Esophagus squamous epithelium (tissue), 5 donors: ENCODE measurements at regions not wholly inside any gene's neighbourhood (a gene's known extent, or its start where the extent isn't known, plus 50 kb on each side); places are given as distances from the start of the nearest gene placed in this dataset.
A peak's percentile ranks its signal among the peaks of the same experiment; 100 is the strongest.

ENCODE experiments used
- DNase-seq: peaks from one replicate; lab custom pipeline; 2025; lab: John Stamatoyannopoulos, UW
- H3K27ac ChIP-seq, 4 donors: fragments of 200-600 bp; sonication (generic); one replicate each; pipeline ENCODE4 v1.5.1; 2016 to 2019; ENCODE audit warnings: mild to moderate bottlenecking in 1 of 4
- H3K27me3 ChIP-seq, 4 donors: fragments of 200-600 bp; sonication (generic); 1 replicate in 3 of 4; 2 replicates in 1 of 4; pipeline versions ENCODE4 v1.5.1 to v1.6.0; 2017 to 2021; ENCODE audit warnings: antibody characterized with exemption in 1 of 4
- H3K36me3 ChIP-seq, 3 donors: fragments of 200-600 bp; sonication (generic); one replicate each; pipeline ENCODE4 v1.5.1; 2016 to 2019
- H3K4me1 ChIP-seq, 3 donors: fragments of 200-600 bp; sonication (generic); one replicate each; pipeline ENCODE4 v1.5.1; 2017 to 2019
- H3K4me3 ChIP-seq, 4 donors: fragments of 200-600 bp; sonication (generic); 1 replicate in 3 of 4; 2 replicates in 1 of 4; pipeline ENCODE4 v1.5.1; 2016 to 2019; ENCODE audit warnings: mild to moderate bottlenecking in 2 of 4, moderate library complexity in 1 of 4
- H3K9me3 ChIP-seq, 3 donors: fragments of 200-600 bp; sonication (generic); one replicate each; pipeline ENCODE4 v1.5.1; 2016 to 2019
- POLR2A ChIP-seq, 4 donors: fragments of 450-650 bp; IDR thresholded peaks; one replicate each; pipeline ENCODE4 v1.6.1; 2017; ENCODE audit warnings: antibody characterized with exemption in 4 of 4, mild to moderate bottlenecking in 4 of 4, moderate library complexity in 3 of 4
- WGBS, 2 donors: methylation state at CpG; one replicate each; pipeline ENCODE4 v1.1.5; 2018; 5-methylcytosine and 5-hydroxymethylcytosine counted together
- intact Hi-C: fragments of 100-400 bp; cut with DNase I; formaldehyde crosslinking; loops from one replicate; pipeline ENCODE4 v1.15.0; 2022
- TF ChIP-seq, protein P1 (sequence below), 6 experiments: fragments of 450-650 bp in 4 of 6; fragments of 200-600 bp in 2 of 6; sonication (generic) in 2 of 6; IDR thresholded peaks; one replicate each; pipeline ENCODE4 v1.5.1; 2016 to 2019; ENCODE audit warnings: antibody characterized with exemption in 6 of 6, mild to moderate bottlenecking in 4 of 6, moderate library complexity in 4 of 6
- donor health status: DM: yes; HTN: yes; CAD: no.

DNA sequence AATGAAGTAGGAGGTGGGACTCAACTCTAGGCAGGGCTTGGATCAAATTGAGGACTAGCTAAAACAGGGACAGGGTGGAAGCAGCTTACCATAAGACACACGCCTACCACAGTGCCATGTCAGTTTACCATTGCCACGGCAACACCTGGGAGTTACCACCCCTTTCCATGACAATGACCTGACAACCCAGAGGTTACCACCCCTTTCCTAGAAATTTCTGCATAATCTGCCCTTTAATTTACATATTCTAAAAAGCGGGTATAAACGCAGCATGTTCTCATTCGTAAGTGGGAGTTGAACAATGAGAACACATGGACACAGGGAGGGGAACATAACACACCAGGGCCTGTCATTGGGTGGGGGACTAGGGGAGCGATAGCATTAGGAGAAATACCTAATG is 72.7 kb downstream of the GCC1 start:
- no peaks in the 10 kb centered on the region for H3K36me3 ChIP-seq
- peaks cover 0 to 4% (median 0%) of the 10 kb centered on the region in 4 donors for H3K27me3 ChIP-seq
- H3K27ac ChIP-seq, result no peak overlapping the region
- no peak overlapping the region for H3K4me3 ChIP-seq
- 67% methylated on average over 6 of the region's 6 CpGs for WGBS, 2 donors
- intact Hi-C loops, result no loop called here
- no peaks in the 10 kb centered on the region for H3K4me1 ChIP-seq
- no peaks in the 10 kb centered on the region for H3K9me3 ChIP-seq
- DNase-seq, result no peak
- TF ChIP-seq POLR2A (IDR thresholded peaks at IDR 0.05), result no peak
- TF ChIP-seq, protein P1, sequence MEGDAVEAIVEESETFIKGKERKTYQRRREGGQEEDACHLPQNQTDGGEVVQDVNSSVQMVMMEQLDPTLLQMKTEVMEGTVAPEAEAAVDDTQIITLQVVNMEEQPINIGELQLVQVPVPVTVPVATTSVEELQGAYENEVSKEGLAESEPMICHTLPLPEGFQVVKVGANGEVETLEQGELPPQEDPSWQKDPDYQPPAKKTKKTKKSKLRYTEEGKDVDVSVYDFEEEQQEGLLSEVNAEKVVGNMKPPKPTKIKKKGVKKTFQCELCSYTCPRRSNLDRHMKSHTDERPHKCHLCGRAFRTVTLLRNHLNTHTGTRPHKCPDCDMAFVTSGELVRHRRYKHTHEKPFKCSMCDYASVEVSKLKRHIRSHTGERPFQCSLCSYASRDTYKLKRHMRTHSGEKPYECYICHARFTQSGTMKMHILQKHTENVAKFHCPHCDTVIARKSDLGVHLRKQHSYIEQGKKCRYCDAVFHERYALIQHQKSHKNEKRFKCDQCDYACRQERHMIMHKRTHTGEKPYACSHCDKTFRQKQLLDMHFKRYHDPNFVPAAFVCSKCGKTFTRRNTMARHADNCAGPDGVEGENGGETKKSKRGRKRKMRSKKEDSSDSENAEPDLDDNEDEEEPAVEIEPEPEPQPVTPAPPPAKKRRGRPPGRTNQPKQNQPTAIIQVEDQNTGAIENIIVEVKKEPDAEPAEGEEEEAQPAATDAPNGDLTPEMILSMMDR (IDR thresholded peaks at IDR 0.05), result no peak

DNA sequence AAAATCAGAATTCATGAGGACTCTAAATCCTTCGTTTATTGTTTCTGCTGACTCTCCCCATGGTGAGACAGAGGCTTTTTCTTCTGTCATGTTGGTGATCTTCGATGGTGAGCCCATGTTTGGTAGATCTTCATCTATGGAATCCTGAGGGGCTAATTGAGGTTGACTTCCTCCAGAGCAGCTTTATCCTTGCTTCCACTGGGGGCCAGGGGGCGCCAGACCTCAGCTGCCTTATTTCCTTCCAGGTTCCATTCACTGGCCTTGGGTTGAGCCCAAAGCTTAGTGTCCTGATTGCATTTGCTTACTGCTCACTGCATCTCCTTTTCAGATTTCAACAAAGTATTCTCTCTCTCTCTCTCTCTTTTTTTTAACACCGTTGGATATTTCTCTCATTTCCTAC is 80.7 kb downstream of the GCC1 start:
- WGBS, 2 donors, result 28 to 30% methylated on average over 3 to 4 of the region's 4 CpGs
- DNase-seq, result no peak
- Histone ChIP-seq H3K36me3 (no peaks in the 10 kb centered on the region), H3K4me1 (no peaks in the 10 kb centered on the region), H3K27ac (no peak overlapping the region), H3K27me3 (peaks cover 0 to 4% (median 0%) of the 10 kb centered on the region in 4 donors), H3K4me3 (no peak overlapping the region), H3K9me3 (no peaks in the 10 kb centered on the region)
- intact Hi-C loops, result no loop called here
- TF ChIP-seq POLR2A (IDR thresholded peaks at IDR 0.05), result no peak
- TF ChIP-seq, protein P1 (IDR thresholded peaks at IDR 0.05), result peak in 2 of 6 experiments; percentile 6 to 18

DNA sequence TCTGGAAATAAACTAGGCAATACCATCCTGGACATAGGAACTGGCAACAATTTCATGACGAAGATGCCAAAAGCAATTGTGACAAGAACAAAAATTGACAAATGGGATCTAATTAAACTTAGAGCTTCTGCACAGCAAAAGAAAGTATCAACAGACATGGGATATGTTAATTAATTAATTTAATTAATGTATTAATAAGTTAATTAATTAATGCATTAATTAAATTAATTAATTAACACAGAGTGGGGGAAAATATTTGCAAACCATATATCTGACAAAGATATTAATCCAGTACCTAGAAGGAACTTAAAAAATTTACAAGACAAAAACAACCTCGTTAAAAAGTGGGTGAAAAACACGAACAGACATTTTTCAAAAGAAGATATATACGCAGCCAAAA is 83.6 kb downstream of the GCC1 start:
- DNase-seq, result no peak
- Histone ChIP-seq H3K27me3 (peaks cover 0 to 3% (median 0%) of the 10 kb centered on the region in 4 donors), H3K9me3 (no peaks in the 10 kb centered on the region), H3K27ac (no peak overlapping the region), H3K4me1 (no peaks in the 10 kb centered on the region), H3K4me3 (no peak overlapping the region), H3K36me3 (no peaks in the 10 kb centered on the region)
- TF ChIP-seq, protein P1 (IDR thresholded peaks at IDR 0.05), result no peak
- no peak for TF ChIP-seq POLR2A (IDR thresholded peaks at IDR 0.05)
- 82 to 84% methylated on average over 4 of the region's 4 CpGs for WGBS, 2 donors
- intact Hi-C loops, result no loop called here

DNA sequence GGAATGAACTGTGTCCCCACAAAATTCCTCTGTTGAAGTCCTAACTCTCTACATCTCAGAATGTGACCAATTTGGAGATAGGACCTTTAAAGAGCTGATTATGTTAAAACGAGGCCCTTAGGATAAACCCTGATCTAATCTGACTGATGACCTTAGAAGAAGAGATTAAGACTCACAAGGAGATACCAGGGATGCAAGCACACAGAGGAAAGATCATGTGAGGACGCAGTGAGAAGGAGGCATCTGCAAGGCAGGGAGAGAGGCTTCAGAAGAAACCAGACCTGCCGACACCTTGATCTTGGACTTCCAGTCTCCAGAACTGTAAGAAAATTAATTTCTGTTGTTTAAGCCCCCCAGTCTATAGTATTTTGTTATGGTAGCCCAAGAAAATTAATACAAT is 94.9 kb upstream of the ZNF800 start:
- Histone ChIP-seq H3K36me3 (no peaks in the 10 kb centered on the region), H3K4me3 (no peak overlapping the region), H3K27ac (no peak overlapping the region), H3K4me1 (no peaks in the 10 kb centered on the region), H3K27me3 (no peaks in the 10 kb centered on the region), H3K9me3 (no peaks in the 10 kb centered on the region)
- 54 to 70% methylated on average over 3 of the region's 3 CpGs for WGBS, 2 donors
- TF ChIP-seq POLR2A (IDR thresholded peaks at IDR 0.05), result no peak
- TF ChIP-seq, protein P1 (IDR thresholded peaks at IDR 0.05), result no peak
- DNase-seq, result no peak
- intact Hi-C loops, result no loop called here

DNA sequence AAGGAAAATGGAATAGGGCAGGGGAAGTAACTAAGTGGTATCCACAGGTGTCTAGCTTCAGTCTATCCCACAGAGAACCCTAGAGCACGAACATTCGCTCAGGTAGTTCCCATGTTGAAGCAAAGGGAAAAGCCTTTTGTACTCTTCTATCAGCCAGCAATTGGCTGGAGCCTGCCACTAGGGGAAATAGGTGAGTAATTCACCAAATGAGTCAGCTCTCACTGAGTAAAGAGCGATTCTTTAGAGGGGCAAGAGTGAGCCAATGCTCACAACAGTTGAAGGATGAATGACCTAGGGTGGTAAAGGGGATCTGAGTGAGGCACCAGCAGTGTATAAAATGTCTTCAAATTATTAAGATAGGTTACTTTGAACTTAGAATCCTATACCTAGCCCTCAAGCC is 94.1 kb upstream of the ZNF800 start:
- DNase-seq, result no peak
- no peaks in the 10 kb centered on the region for H3K4me1 ChIP-seq
- intact Hi-C loops, result no loop called here
- no peak overlapping the region for H3K4me3 ChIP-seq
- no peak overlapping the region for H3K27ac ChIP-seq
- no peaks in the 10 kb centered on the region for H3K9me3 ChIP-seq
- TF ChIP-seq, protein P1 (IDR thresholded peaks at IDR 0.05), result no peak
- H3K36me3 ChIP-seq, result no peaks in the 10 kb centered on the region
- 39 to 68% methylated on average over 3 of the region's 3 CpGs for WGBS, 2 donors
- no peaks in the 10 kb centered on the region for H3K27me3 ChIP-seq
